NOMO-1 treated with DMSO at 0.1 percent for 48 hours (cell line): ENCODE measurements at regions not wholly inside any gene's neighbourhood (a gene's known extent, or its start where the extent isn't known, plus 50 kb on each side); places are given as distances from the start of the nearest gene placed in this dataset.

Experiments
- DNase-seq: peaks from one replicate; lab custom pipeline; 2025; ENCODE audit not compliant: unreplicated experiment; lab: John Stamatoyannopoulos, UW

DNA sequence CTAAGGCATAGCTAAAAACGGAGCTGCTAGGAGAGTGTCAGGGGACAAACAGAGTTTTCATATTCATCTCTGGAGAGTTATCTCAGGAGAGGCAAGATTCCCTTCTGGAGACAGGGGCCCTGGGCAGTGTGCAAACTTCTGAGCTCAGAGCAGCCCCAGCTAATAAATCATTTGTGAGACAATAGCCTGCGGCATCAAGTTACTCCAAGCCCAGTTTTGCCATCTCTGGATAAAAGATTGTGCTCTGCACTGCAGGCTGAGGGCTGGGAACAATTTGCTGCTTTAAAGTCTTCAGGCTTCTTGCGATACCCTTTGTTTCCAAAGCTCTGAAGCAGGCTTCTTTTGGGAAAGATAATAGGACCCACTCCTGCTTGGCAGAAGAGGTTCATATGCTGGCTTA is 164.3 kb upstream of the BRINP1 start:
- no peak for DNase-seq

DNA sequence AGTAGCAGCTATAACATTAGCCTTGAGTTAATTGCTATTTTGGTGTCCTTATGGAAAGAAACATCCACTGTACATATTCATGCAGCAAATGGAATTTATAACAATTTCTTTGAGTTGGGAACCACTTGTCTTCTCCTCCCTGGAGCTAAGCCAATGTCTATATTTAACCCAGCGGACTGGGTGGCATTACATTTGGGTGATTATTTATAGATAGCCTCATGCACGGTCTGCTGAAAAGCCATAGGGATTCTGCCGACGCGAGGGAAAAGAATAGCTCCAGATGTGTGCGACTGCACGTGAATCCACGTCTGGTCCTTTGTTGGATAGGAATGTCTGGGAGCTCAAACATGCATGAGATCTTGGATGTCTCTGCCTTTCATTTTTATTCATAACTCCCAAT is 157.5 kb upstream of the BRINP1 start:
- DNase-seq = no peak

DNA sequence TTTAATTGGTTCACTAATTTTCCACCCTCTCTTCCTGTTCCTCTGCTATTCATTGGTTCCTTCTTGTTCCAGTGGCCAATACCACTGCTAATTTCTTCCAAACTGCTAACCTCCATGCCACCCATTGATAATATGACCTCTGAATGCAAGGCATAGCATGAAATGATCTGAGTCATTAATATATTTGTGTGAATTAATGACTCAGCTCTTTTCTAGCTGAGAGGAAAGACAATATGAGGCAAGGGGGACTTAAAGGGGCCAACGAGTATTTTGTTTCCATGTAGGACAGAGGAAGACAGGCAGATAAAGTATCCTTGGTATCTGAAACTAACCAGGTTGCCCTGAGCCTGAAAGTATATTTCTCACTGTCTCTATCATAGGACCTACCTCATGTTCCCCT is 154.3 kb upstream of the BRINP1 start:
- DNase-seq = no peak

DNA sequence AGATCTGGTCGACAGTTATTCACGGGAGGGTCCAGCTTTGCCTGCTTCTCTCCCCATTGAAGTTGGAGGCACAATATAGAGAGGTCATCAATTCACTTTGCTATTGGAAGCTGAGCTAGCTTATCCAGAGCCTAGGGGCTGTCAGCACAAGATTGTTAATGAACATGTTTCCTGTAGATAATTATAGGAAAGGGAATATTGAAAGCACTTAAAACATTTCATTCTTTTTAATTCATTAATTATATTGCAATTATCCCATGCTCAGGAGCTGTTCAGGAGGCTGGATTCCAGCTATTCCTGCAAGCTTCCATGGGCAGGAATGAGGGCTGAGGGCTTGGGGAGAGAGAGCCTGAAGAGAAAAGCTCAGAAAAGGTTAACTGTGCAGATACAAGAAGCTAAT is 153.1 kb upstream of the BRINP1 start:
- no peak for DNase-seq

DNA sequence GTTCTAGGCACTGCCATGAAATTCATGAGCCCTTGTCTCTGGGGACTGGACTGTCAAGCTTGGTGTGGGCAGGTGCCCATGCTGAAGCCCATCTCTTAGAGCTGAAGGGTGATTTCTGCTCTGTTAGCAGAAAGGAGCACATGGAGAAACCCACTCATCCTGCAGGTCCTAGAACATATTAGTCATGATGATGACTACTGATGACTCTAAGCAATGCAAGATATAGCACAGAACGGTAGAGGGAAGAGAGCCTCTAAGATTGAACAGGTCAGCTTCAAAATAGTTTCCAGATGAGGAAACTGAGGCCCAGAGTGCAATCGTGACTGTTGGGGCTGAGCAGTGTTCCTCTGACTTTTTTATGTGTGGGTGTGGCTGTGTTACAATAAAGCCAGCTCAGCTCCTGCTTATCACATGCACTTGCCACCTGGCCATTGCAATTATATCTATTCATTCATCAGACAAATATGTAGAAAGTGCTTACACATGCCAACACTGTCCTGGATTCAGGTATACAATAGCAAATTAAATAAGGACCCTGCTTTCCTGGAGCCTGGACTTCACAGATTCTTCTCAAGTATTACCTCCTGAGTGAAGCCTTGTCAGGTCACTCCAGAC is 140.2 kb upstream of the BRINP1 start:
- DNase-seq = no peak

DNA sequence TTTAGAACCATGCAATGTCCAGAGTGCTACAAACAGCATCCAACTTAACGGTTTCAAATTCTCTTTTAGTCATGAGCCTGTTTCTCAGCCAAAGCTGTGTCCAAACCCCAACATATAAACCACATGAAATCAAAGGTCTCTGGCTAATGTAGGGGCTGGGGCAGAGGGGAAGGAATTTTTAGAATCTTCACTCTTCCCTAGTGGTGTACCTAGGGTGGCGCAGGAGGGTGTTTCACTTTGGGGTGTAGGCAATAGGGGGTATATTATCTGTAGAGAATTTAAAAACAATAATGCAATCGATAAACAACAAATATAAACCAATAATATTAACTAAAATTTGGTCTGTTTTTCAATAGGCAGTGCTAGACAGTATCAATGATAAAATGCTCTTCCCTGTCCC is 132.1 kb upstream of the BRINP1 start:
- DNase-seq = no peak

DNA sequence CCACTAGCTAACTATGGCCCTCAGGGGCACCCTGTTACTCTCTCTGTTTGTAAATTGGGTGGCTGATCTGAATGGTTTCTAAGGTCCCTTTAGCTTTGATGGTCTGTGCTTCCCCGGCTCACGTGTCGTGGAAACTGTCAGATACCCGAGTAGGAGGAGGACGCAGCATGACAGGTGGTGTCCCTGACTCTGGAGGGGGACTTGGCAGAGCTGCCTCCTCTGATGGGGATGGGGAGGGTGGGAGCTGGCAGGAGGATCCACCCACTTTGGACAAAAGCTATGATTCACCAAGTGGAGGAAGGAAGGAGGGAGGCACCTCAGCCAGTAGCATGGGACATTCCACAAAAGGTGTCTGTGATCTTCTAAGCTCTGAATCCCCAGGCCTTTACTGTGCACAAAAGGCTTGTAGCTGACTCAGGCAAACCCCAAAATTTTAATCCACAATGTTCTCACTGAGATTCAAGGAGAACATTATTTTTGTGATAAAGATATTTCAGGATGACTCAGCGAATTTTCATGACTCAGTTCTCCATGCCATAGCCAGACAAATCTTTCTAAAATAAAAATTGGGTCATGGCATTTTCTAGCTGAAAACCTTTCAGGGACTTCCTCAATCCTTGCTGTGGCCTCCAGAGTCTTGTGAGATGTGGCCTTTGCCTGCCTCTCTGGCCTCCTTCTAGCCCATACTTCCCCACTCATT is 131.0 kb upstream of the BRINP1 start:
- DNase-seq = no peak

DNA sequence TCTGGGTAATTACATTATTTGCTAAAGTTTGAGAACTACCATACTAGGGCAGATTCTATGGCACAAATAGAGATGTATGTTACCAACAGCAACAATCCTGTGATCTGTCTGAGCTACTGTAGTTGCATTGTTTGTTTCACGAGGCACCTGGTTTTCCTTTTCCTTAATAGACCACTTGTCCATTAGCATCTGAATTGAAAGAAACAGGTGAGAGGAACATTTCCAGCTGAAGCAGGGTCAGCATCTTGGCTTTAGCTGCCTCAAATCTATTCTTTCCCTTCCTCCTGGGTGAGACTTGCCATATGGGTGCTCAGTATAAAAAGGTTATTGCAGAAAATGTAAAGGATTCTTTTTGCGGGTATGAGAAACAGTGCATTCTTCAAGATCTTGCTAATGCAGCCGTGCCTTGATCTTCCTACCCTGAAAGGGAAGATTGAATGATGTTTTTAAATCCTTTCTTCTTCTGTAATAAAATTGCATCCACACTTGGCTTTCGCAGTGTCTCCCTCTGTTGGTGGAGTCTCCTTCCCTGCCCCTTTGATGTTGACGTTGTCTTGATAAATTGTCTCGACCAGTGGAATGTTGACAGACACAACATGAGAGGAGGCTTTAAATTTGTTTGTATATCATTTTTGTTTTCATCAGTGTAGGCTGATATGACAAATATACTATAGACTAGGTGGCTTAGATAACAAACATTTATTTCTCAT is 118.0 kb upstream of the BRINP1 start:
- no peak for DNase-seq

DNA sequence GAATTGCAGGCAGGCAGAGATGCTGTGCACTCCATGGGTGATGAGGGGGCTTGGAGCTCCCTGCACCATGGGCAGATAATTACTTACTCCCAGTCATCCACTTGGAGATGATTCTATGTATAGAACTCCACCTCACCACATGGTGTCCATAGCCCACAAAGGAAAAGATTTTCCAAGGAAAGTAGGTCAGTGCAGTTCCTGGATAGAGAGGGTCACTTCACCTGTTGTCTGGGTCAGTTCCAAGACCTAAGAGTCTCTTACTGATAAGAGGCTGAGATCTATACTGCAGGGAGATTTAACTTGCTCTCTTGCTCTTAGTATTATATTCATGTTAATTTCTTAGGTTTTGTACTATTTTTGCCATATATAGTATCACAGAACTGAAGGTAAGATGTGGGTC is 113.9 kb upstream of the BRINP1 start:
- DNase-seq = no peak

DNA sequence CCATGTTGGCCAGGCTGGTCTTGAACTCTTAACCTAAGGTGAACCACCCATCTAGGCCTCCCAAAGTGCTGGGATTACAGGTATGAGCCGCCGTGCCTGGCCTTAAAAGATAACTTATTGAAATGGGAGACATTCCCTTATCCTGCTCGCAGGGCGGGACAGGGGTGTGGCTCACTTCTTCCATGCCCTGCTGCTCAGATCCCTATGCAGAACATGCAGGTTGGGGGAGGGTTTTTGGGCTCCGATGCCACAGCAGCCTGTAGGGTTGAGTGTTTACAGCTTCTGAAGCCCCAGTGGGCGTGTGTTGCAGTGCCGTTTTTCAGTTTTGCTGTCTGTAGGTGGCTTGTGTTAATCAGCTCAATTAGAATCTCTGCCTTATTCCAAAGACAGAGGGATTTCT is 108.0 kb upstream of the BRINP1 start:
- DNase-seq = no peak

DNA sequence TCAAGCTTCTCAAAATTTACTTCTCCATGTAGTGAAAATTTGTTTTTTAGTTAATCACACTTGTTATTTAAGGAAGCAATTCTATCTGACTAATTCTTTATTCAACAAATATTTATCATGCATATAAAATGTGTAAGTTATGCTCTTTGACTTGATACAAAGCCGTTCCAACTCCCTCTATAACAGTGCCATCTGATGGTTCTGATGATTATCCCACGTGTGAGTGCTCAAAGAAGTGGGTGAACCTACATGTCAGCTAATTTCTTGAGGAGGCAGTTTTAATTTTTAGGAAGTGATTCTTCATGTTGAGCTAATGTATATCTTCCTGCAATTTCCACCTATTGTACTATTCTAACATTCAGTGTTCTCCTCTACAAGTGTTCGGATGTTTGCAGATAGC is 88.8 kb upstream of the BRINP1 start:
- no peak for DNase-seq

DNA sequence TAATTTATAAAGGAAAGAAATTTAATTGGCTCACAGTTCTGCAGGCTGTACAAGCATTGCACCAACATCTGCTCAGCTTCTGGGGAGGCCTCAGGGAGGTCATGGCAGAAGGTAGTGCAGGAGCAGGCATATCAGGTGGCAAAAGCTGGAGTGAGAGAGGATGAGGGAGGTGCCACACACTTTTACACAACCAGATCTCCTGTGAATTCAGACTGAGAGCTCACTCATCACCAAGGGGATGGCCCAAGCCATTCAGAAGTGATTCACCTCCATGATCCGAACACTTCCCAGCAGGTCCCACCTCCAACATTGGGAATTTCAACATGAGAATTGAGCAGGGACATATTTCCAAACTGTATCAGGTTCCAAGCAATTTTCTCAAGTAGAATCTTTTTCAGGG is 84.7 kb upstream of the BRINP1 start:
- no peak for DNase-seq

DNA sequence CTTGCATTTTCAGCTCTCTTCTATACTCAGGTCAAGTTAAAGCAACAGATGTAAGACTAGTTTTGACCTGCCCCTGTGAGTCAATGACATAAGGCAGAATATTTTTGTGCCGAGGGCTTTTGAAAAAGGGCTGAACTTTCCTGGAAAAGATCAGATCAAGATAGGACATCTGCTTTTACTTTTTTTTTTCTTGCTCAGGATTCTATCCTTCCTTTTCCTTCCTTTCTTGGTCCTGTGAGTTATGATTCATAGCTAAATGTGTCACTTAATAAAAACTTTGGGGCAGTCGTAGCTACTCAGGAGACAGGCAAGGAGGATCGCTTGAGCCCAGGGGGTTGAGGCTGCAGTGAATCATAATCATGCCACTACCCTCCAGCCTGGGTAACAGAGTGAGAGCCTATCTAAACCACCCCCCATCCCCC is 84.3 kb upstream of the BRINP1 start:
- DNase-seq = no peak

DNA sequence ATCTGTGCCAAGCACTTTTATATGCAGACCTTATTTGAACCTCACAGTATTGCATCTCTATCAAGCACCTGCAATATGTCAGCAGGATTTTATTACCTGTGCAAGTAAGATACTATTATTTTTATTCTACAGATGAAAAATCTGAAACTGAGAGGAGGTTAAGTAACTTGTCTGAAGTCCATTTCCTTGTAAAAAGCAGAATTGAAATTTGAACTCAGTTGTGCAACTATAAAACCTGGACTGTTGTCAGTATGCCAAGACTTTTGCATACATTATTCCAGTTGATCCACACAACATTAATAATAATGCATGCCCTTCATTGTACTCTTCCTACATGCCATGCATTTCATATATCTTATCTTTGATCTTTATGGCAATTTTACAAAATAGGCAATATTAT is 82.2 kb upstream of the BRINP1 start:
- DNase-seq = no peak

DNA sequence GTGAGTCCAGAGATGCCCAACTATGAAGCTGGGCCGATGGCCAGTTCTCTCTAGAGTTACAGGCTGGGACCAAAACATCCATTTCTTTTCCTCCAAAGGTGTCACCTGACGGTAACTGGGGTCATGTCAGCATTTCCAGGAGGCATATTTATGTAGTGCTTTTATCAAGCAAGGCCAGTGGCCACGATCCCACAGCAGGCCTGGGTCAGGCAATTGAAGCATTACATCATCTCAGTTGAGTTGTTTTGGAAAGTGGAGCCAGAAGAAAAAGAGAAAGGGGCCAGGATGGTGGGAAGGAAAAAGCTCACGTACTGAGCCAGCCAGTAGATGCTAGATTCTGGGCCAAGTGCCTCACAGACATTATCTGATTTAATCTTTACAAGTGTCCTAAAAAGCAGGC is 73.9 kb upstream of the BRINP1 start:
- no peak for DNase-seq

DNA sequence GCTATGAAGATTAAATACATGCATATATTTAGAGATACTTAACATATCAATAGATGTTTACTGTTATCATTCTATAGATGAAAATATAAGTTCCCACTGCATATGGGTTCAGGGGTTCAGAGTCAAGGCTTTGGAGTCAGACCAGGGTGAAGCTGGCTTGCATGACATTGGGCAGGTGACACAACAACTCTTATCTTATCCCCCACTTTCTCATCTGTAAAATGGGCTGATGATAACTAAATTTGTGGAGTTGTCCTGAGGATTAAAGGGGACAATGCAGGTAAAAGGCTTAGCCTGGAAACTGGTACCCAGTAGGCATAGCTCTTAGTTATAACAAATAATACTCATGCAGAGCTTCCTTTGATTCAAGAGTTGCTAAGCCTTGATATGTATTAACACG is 72.6 kb upstream of the BRINP1 start:
- DNase-seq = no peak

DNA sequence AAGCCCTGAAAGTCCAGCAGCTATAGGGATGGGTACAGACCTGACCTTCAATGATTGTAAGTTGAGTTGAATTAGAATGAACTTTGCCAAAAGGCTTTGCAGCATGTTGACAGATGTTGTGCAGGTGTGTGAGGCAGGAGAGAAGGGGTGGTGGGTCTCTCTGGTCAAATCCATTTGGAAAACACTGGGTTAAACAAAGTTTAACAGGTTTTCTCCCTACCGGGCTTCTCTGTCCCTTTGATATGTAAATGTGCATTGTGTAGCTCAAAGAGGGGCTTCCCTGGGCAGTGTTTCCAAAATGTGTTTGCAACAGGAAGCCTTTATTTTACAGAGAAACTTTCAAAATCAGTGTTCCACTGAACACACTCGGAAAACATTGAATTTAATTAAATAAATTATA is 72.1 kb upstream of the BRINP1 start:
- DNase-seq = no peak

DNA sequence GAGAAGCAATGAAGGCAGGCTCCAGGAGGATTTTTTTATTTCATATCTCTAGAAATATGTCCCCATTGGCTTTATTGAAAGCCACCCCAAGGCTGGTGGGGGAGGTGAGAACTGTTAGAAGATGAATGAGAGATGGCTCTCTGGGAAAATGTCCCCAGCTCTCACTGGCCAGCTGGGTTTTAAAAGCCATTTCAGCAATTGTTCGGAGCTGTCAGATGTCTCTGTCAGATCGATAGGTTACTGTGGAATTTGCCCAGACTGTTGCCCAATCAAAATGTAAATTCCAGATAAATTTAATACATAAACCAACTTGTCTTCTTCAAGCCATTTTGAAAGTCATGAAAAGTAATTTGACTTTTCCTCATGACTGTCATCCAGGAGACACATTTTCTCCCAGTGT is 67.0 kb upstream of the BRINP1 start:
- DNase-seq = no peak

DNA sequence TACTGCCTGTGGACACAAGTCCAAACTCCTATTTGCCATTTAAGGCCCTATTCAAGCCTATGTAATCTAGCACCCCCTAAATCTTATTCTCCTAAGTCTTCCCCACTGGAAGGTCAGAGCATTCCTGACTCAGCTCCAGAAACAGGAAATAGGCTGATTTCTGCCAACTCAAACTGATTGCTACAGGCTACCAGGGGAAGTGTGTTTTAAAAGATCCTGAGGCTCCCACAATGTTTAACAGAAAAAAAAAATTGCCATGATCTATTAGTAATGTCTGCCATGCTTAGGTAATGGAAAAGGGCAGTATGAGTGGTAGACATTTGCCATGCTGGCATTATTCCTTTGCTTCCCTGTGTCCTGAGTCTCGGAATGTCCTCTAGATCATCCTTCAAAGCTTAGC is 65.8 kb upstream of the BRINP1 start:
- no peak for DNase-seq

DNA sequence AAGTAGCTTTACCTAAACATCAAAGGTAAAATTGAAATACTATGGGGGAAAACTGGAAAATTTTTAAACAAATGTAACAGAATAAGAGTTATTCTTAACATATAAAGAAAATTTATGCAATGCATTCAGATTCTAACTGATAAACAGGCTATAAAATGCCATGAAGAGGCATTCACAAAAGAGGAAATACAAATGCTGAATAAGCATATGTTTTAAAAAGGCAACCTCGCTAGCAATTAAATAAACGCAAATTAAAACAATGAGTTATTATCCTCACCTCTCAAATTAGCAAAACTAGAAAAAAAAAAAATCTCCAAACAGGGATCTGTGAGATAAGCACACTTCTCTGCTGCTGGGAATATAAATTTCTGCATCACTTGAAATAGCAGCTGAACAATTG is 63.2 kb upstream of the BRINP1 start:
- no peak for DNase-seq

DNA sequence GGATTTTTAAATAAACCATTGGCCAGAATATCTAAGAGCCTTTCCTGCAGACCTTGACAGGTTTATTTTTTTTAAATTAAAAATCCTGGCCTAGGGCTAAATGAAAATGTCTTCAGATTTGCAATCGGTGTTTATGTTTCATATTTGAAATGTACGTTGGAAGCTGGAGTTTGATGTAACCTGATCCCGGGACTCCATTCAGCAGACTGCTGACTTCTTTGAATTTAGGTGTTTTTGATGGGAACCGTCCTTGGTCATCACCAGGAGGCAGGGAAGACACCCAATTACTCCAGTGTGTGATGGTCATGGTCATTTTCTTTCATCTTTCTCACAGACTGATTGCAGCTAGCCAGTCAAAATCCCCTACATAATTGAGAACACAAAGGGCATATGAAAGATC is 60.1 kb upstream of the BRINP1 start:
- no peak for DNase-seq

DNA sequence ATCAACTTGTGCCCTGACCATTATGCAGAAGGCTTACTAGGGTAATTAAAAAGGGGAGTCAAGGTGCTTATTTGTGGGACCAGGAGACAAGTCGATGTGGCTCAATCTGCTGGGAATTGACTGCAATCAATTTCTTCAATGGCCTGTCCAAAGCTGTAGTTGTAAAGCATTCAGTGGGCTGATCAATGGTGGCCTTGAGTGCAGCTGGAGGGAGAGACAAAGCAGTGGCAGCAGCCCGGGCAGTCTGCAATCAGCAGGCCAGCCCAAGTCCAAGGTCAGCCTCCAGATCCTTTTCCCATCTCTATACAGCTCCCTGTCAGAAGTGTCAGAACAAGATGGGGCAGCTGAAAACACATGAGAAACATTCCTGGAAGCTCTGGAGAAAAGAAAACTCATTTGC is 51.0 kb upstream of the BRINP1 start:
- no peak for DNase-seq
